ENCODE measurements at regions not wholly inside any gene's neighbourhood (a gene's known extent, or its start where the extent isn't known, plus 50 kb on each side); places are given as distances from the start of the nearest gene placed in this dataset.

DNA sequence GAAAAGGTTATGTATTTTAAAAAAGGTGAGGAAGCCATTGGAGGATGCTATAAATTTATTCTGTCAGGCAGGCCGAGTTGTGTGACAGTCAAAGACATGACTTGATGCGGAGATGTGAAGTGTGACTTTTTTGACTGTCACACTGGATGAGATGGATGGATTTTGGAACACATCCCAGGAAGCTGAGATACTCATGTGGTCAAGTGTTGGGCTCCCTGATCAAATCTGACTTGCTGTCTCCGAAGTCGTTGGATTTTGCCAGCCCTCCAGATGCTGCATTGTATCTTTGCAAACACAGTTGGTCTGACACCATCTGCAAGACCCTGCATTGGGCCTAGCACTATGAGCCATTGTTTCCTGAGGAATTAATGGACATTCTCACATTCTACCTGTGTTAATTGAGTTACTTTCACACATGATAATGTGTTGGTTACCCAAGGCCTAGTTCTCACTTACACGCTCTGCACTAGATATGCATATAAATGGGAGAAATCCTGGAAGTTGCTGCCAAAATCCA is 204.0 kb upstream of the PRKD1 start:
- TF ChIP-seq, protein P1, sequence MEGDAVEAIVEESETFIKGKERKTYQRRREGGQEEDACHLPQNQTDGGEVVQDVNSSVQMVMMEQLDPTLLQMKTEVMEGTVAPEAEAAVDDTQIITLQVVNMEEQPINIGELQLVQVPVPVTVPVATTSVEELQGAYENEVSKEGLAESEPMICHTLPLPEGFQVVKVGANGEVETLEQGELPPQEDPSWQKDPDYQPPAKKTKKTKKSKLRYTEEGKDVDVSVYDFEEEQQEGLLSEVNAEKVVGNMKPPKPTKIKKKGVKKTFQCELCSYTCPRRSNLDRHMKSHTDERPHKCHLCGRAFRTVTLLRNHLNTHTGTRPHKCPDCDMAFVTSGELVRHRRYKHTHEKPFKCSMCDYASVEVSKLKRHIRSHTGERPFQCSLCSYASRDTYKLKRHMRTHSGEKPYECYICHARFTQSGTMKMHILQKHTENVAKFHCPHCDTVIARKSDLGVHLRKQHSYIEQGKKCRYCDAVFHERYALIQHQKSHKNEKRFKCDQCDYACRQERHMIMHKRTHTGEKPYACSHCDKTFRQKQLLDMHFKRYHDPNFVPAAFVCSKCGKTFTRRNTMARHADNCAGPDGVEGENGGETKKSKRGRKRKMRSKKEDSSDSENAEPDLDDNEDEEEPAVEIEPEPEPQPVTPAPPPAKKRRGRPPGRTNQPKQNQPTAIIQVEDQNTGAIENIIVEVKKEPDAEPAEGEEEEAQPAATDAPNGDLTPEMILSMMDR (IDR thresholded peaks at IDR 0.05), result no peak
- TF ChIP-seq KDM1A (IDR thresholded peaks at IDR 0.05; ENCODE audit: low read depth) (no peak), EP300 (IDR thresholded peaks at IDR 0.05) (no peak), POLR2AphosphoS2 (conservative IDR thresholded peaks at IDR 0.05; ENCODE audit: low read length) (no peak), RFX5 (IDR thresholded peaks at IDR 0.05) (no peak)
